Glomerular endothelial cell (primary cell): ENCODE measurements at regions not wholly inside any gene's neighbourhood (a gene's known extent, or its start where the extent isn't known, plus 50 kb on each side); places are given as distances from the start of the nearest gene placed in this dataset.
A peak's percentile ranks its signal among the peaks of the same experiment; 100 is the strongest.
"Not testable (repeated sequence)": the region's sequence is repeated elsewhere in the genome, so short reads cannot be mapped to it uniquely, and the experiment has no call there.

ENCODE experiments used
- DNase-seq: peaks from one replicate; pipeline ENCODE4 v3.0.0-alpha.2; 2011; ENCODE audit warnings: low read depth, low spot score; ENCODE audit errors: extremely low read depth

GRCh38 chr4:158053086-158053485, 119.7 kb downstream of the GASK1B start:
- no peak for DNase-seq

- DNase-seq = no peak
These were observed 121.2 kb downstream of the GASK1B start for GRCh38 chr4:158051401-158052235.

DNA sequence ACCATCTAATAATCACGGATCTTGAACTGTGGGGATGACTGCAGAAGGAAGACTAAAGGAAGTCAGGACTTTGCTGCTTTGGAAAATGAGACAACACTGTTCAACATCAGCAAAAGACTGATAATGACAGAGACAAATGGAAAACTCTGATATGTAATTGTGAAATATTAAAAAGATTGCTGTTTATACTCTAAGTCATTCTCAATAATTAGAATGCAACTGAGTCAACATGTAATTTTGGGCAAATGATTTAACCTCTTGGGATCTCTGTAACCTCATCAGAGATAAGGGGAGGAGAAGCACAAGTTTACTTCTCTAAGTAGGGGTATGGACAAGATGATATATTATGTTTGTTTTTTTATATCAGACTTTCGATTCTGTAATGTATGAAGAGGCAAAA, 121.9 kb downstream of the GASK1B start:
- no peak for DNase-seq

- no peak for DNase-seq
These were observed 126.5 kb downstream of the GASK1B start for GRCh38 chr4:158046345-158046744.

DNA sequence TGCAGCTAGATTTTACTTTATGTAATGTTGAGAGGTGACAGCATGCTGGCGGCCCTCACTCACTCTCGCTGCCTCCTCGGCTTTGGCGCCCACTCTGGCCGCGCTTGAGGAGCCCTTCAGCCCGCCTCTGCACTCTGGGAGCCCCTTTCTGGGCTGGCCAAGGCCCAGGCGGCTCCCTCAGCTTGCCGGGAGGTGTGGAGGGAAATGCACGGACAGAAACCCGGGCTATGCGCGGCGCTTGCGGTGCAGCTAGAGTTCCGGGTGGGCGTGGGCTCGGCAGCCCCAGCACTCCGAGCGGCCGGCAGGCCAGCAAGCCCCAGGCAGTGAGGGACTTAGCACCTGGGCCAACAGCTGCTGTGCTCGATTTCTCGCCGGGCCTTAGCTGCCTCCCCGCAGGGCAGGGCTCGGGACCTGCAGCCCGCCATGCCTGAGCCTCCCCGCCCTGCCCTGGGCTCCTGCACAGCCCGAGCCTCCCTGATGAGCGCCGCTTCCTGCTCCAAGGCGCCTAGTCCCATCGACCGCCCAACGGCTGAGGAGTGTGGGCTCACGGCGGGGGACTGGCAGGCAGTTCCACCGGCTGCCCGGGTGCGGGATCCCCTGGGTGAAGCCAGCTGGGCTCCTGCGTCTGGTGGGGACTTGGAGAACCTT, 128.7 kb downstream of the GASK1B start:
- DNase-seq = no peak

DNA sequence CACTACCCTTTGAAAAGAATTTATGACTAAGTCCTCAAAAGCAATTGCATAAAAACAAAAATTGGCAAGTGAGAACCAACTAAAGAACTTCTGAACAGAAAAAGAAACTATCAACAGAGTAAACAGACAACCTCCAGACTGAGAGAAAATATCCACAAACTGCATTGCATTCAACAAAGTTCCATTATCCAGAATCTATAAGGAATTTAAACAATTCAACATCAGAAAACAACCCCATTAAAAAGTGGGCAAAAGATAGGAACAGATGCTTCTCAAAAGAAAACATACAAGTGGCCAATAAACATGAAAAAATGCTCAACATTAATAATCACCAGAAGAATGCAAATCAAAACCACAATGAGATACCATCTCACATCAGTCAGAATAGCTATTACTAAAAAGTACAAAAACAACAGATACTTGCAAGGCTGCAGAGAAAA, 130.2 kb downstream of the GASK1B start:
- no peak for DNase-seq

DNA sequence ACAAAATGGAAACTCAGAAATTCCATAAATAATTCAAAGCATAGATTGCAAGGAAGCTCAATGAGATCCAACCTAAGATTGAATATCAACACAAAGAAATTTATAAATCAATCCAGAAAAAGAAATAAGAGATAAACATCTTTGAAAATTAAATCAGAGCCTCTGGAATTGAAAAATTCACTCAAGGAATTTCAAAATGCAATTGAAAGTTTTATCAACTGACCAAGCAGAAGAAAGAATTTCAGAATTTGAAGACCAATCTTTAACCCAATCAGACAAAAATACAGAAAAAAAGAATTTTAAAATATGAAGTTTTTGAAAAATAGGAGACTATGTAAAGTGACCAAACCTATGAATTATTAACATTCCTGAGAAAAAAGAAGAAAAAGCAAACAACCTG, 134.1 kb downstream of the GASK1B start:
- DNase-seq = no peak

DNA sequence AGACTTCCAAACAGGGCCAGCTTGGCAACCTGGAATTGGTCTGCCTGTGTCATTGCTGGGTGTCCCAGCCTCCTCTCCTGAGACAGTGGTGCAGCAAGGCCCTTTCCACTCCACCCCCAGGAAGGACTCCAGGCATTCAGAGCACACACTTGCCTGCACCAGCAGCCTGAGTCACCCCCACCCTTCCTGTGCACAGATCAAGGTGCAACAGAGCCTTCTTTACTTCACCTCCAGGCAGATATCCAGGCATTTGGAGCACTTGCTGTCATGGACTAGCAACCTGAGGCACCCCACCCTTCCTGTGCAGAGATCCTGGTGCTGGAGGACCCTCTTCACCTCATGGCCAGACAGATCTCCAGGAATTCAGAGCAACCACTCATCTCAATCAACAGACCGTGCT, 135.8 kb downstream of the GASK1B start:
- DNase-seq = no peak

GRCh38 chr4:158035662-158036195, 137.1 kb downstream of the GASK1B start:
- no peak for DNase-seq

DNA sequence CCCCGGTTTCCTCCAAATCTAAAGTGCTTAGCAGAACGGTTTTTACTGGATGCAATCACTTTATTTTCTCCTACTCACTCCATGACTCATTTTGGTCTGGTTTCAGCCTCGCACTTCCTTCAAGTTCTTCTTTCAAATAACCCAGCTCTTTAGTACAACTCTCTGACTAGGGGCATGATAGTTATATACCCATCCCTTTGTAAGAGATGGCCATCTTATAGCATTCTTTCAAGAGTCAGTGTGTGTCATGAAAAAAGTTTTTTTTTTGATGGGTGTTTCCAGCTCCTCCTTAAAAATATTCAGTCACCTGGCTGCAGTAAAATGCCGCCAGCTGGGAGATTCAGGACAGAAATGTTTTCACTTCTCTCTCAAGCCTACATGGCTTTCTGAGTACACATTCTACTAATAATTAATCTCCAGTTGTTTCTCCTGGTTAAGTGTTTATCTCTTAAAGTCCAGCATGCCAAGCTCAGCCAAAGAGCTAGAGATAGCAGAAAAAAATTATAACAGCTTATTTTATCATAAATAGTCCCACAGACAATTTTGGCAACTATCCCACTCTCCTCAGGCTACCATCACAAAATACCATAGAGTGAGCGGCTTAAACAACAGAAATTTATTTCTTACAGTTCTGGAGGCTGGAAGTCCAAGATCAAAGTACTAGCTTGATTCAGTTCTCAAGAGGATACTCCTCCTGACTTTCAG, 139.3 kb downstream of the GASK1B start:
- DNase-seq = peak; percentile 80

- DNase-seq = no peak
These were observed 140.0 kb downstream of the GASK1B start for GRCh38 chr4:158032733-158033415.

- DNase-seq = not testable (repeated sequence)
These were observed 144.4 kb downstream of the GASK1B start for GRCh38 chr4:158028381-158028780.

- DNase-seq = no peak
These were observed 147.7 kb downstream of the GASK1B start for GRCh38 chr4:158025131-158025530.

- DNase-seq = peak; percentile 95
These were observed 152.0 kb downstream of the GASK1B start for GRCh38 chr4:158020734-158021346.

DNA sequence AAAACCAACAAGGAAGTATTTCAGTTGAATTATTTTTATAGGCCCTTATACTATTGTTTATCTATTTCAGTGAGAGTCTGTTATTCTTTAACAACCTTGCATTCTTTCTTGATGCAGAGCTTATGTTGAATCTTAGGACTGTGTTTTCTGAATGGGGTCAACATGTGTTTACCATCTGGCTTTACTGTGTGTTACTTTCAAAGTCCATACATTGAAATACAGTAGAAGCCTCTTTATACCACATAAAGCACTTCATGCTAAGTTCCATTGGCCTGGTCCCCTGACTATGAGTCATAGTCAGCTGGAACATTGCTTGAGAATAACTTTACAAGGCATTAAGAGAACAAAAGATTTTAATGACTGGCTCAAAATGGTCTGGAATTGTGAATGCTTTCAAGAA, 152.6 kb downstream of the GASK1B start:
- DNase-seq = peak; percentile 94

DNA sequence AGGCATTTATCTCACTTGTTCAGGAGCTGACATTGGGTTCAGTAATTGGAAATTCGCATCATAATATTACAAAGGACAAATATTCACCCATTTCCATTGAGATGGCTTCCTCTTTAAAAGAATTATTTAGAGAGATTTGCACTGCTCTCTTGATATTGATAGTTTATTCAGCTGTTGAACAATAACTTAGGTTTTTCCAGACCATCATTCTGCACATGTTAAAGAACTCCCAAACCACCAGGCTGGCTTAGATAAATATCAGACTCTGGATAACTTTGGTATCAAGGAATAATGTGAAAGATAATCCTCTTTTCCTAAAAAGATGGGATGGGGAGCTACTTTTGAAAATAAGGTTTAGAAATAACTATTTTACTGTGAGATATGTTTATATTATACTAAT, 154.0 kb downstream of the GASK1B start:
- no peak for DNase-seq

DNA sequence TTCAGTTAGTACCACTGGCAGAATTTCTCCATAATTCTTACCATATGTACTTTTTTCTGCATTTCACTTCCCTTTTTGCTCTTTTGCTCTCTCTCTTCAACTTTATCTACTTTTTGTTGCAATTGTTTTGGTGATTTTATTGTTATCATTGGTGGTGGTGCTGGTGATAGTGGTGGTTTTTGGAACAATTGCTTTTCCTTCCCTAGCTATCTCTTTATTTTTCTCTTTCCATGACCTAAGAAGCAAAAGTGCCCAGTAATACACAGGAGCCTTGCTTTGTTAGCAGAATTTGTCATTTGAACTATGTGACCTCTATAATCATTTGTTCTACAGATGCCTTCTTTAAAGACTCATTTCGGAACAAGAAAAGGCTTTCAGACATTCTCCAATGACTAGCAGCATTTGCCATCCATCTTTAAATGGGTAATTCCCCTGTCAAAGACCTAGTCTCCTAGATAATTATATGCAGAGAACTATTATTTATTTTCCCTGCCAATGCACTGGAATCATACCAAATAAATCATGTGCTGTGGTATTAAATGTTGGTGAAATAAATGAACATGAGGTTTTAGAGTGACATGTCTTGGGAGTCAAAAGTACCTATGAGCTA, 154.5 kb downstream of the GASK1B start:
- DNase-seq = no peak

DNA sequence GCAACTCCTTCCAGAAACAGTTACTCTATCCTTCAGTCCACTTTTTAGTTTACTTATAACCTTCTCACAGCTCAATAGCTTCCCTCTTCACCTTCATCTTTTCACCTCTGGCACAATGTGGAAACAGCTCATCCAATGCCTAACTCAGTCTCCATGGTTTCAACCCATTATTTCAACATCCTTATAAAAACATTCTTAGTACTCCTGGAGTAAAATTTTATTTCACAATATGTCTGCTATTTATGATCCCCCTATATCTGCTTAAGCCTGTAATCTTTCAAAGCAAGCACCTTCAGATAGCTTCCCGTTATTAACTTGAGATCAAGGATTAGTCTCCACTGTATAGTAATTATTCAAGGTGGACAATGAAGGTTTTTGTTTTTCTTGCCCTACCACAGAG, 156.3 kb downstream of the GASK1B start:
- DNase-seq = no peak

DNA sequence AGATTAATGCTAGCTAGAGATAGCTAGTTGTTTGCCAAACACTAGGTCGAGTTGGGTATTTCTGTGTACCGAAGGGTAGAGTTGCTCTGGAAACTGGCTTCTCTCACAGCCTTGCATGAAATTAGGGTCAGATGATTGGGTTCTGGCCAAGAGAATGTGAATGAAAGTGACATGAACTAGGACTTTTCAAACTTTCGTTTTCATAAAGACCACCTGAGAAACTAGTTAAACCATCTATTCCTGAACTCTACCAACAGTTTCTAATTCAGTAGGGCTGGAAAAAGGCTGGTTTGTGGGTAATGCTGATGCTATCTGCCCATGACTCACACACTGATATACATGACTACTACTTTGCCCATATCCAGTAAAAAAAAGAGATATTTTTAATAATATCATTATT, 157.6 kb downstream of the GASK1B start:
- no peak for DNase-seq

DNA sequence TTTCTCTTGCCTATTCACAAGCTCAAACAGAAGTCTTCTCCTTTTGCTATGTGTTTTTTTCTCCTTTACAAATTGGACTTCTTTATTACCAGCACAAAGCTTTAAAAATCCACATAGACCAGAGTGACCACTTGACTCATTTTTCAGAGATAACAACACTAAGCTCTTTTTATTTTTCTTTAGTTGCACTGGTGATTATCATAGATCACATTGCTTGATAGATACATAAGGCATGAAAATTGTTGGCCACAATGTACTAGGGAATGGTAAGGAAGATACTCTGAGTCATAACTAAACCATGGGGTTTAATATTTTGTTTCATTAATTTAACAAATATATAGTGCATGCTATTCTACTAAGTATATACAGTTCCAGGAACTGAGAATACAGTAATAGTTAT, 159.0 kb downstream of the GASK1B start:
- no peak for DNase-seq
